Heart left ventricle (tissue), 16 donors: ENCODE measurements at regions not wholly inside any gene's neighbourhood (a gene's known extent, or its start where the extent isn't known, plus 50 kb on each side); places are given as distances from the start of the nearest gene placed in this dataset.

Source experiments
- ATAC-seq, 4 donors: fragments of 200-7000 bp; cut with Tn5 transposase; one replicate each; pipeline ENCODE4 v1.9.1; 2020 to 2022; ENCODE audit warnings: moderate library complexity in 4 of 4, mild to moderate bottlenecking in 3 of 4, moderate number of reproducible peaks in 1 of 4
- DNase-seq, 5 donors: peaks; one replicate each; pipeline ENCODE4 v3.0.0-alpha.2; 2020
- H3K27ac ChIP-seq, 12 donors: fragments of 200-600 bp; sonication (generic) in 4 of 12; one replicate each; pipeline versions ENCODE4 v1.5.0 to v1.8.0; 2016 to 2022; ENCODE audit warnings: mild to moderate bottlenecking in 2 of 12
- H3K27me3 ChIP-seq, 9 donors: fragments of 200-600 bp; sonication (generic) in 2 of 9; one replicate each; pipeline versions ENCODE4 v1.5.1 to v1.8.0; 2016 to 2022; ENCODE audit warnings: mild to moderate bottlenecking in 3 of 9
- H3K36me3 ChIP-seq, 9 donors: fragments of 200-600 bp; sonication (generic) in 2 of 9; one replicate each; pipeline versions ENCODE4 v1.5.0 to v1.8.0; 2018 to 2022; ENCODE audit warnings: mild to moderate bottlenecking in 2 of 9
- H3K4me1 ChIP-seq, 12 donors: fragments of 200-600 bp; sonication (generic) in 4 of 12; one replicate each; pipeline versions ENCODE4 v1.5.0 to v1.8.0; 2016 to 2022; ENCODE audit warnings: mild to moderate bottlenecking in 3 of 12
- H3K4me3 ChIP-seq, 12 donors: fragments of 200-600 bp; sonication (generic) in 4 of 12; one replicate each; pipeline versions ENCODE4 v1.5.0 to v1.8.0; 2017 to 2022; ENCODE audit warnings: mild to moderate bottlenecking in 9 of 12, moderate library complexity in 4 of 12
- H3K9me3 ChIP-seq, 12 donors: fragments of 200-600 bp; sonication (generic) in 4 of 12; one replicate each; pipeline versions ENCODE4 v1.5.0 to v1.8.0; 2016 to 2022; ENCODE audit warnings: mild to moderate bottlenecking in 1 of 12
- CTCF ChIP-seq, 12 donors: fragments of 200-600 bp; sonication (generic) in 4 of 12; IDR thresholded peaks; one replicate each; pipeline versions ENCODE4 v1.5.0 to v1.8.0; 2018 to 2022; ENCODE audit warnings: antibody characterized with exemption in 12 of 12, mild to moderate bottlenecking in 5 of 12
- POLR2A ChIP-seq, 2 donors: fragments of 450-650 bp; IDR thresholded peaks; one replicate each; pipeline ENCODE4 v1.6.1; 2017; ENCODE audit warnings: antibody characterized with exemption in 2 of 2, mild to moderate bottlenecking in 2 of 2, moderate library complexity in 2 of 2
- WGBS, 4 donors: extraction: QIAGEN DNeasy Blood & Tissue Kit in 2 of 4; methylation state at CpG; one replicate each; pipeline versions ENCODE4 v1.1.5 to v1.1.7; 2013 to 2018; 5-methylcytosine and 5-hydroxymethylcytosine counted together
- intact Hi-C, 10 donors: fragments of 100-400 bp; cut with DNase I; formaldehyde crosslinking; loops; one replicate each; pipeline versions ENCODE4 v1.11.1 to v1.14.2; 2022
- donor health status: ischemic (EF 13 %, LVEDD 7.1; RV severe dilation, severe dysfunction).
- donor health status: healthy with polysubstance abuse.
- donor health status: DM: no; HTN: yes; CAD: no.
- donor health status: DM: no; HTN: no; CAD: no.
- donor health status: ischemic (EF 25% LVEDD 6.9; RV normal size, moderate dysfunction).
- donor health status: ischemic (EF 25% LVEDD 5.7; RV mildly dilated, moderate dysfunction).
- donor health status: healthy.
- donor health status: DM: yes; HTN: yes; CAD: no.
- donor health status: ischemic (EF 35%, LVEDD 5.7; RV mildly dilated, moderate dysfunction).
- donor health status: nonischemic (EF 11% LVEDD 7.7; RV severe dilation, severe dysfunction).
- donor health status: DM: yes; HTN: yes; CAD: no.
- donor health status: PGD.
- donor health status: ischemic (EF 29% LVEDD 5.4; RV normal size, mild dysfunction).
- donor health status: nonischemic (EF 23%, LVEDD 6.1; RV moderate dilation, normal function).

GRCh38 chr2:102922321-102922720, 160.5 kb downstream of the TMEM182 start:
- TF ChIP-seq CTCF (IDR thresholded peaks at IDR 0.05) (no peak), POLR2A (IDR thresholded peaks at IDR 0.05) (no peak)
- intact Hi-C loops, result no loop called here

GRCh38 chr2:102925003-102925402, 163.2 kb downstream of the TMEM182 start:
- Histone ChIP-seq H3K4me1 (no peaks in the 10 kb centered on the region), H3K9me3 (no peaks in the 10 kb centered on the region), H3K4me3 (no peak overlapping the region), H3K27me3 (peaks cover 0 to 3% (median 0%) of the 10 kb centered on the region in 9 donors), H3K27ac (no peak overlapping the region), H3K36me3 (no peaks in the 10 kb centered on the region)
- DNase-seq (no peak), ATAC-seq (no peak)
- WGBS, 4 donors, result 84 to 91% (median 87%) methylated on average over 7 of the region's 7 CpGs
- intact Hi-C loops, result no loop called here
- no peak for TF ChIP-seq CTCF (IDR thresholded peaks at IDR 0.05)
- TF ChIP-seq POLR2A (IDR thresholded peaks at IDR 0.05), result no peak

More at GRCh38 chr2:102922321-102922720, 160.5 kb downstream of the TMEM182 start:
- ATAC-seq (no peak), DNase-seq (no peak)
- no peak overlapping the region for H3K4me3 ChIP-seq
- H3K4me1 ChIP-seq, result no peaks in the 10 kb centered on the region
- H3K9me3 ChIP-seq, result peaks cover 0 to under 1% (median 0%) of the 10 kb centered on the region in 12 donors
- H3K27ac ChIP-seq, result no peak overlapping the region
- H3K27me3 ChIP-seq, result peaks cover 0 to 3% (median 0%) of the 10 kb centered on the region in 9 donors
- 30 to 55% (median 48%) methylated on average over 4 of the region's 4 CpGs for WGBS, 4 donors
- no peaks in the 10 kb centered on the region for H3K36me3 ChIP-seq

- TF ChIP-seq CTCF (IDR thresholded peaks at IDR 0.05) (no peak), POLR2A (IDR thresholded peaks at IDR 0.05) (no peak)
- Histone ChIP-seq H3K27me3 (peaks cover 0 to 3% (median 0%) of the 10 kb centered on the region in 9 donors), H3K4me1 (no peaks in the 10 kb centered on the region), H3K27ac (peak overlapping the region in 1 of 12 donors; percentile 26), H3K9me3 (no peaks in the 10 kb centered on the region), H3K4me3 (no peak overlapping the region), H3K36me3 (no peaks in the 10 kb centered on the region)
- DNase-seq (no peak), ATAC-seq (no peak)
- WGBS, 4 donors, result 62 to 70% (median 62%) methylated on average over 5 of the region's 5 CpGs
- intact Hi-C loops, result no loop called here
Measured at GRCh38 chr2:102927854-102928267, 166.0 kb downstream of the TMEM182 start.

GRCh38 chr2:102929721-102930120, 167.9 kb downstream of the TMEM182 start:
- no peak for ATAC-seq
- TF ChIP-seq CTCF (IDR thresholded peaks at IDR 0.05), result no peak
- TF ChIP-seq POLR2A (IDR thresholded peaks at IDR 0.05), result no peak
- 37 to 56% (median 47%) methylated on average over 2 of the region's 2 CpGs for WGBS, 4 donors
- peaks cover 0 to 4% (median 0%) of the 10 kb centered on the region in 9 donors for H3K27me3 ChIP-seq
- no peak overlapping the region for H3K4me3 ChIP-seq
- intact Hi-C loops, result no loop called here
- no peak overlapping the region for H3K27ac ChIP-seq
- no peaks in the 10 kb centered on the region for H3K4me1 ChIP-seq
- H3K9me3 ChIP-seq, result no peaks in the 10 kb centered on the region
- no peaks in the 10 kb centered on the region for H3K36me3 ChIP-seq
- no peak for DNase-seq
